Ishikawa (cell line): ENCODE measurements at regions not wholly inside any gene's neighbourhood (a gene's known extent, or its start where the extent isn't known, plus 50 kb on each side); places are given as distances from the start of the nearest gene placed in this dataset.

Source experiments
- CEBPB ChIP-seq: IDR thresholded peaks from 2 replicates; pipeline ENCODE4 v1.6.1; 2012
- CREB1 ChIP-seq: IDR thresholded peaks from 2 replicates; pipeline ENCODE4 v1.6.1; 2012; ENCODE audit warnings: low read depth
- EGR1 ChIP-seq: IDR thresholded peaks from 2 replicates; pipeline ENCODE4 v1.6.1; 2012
- EP300 ChIP-seq: IDR thresholded peaks from 2 replicates; pipeline ENCODE4 v1.6.1; 2012; ENCODE audit warnings: borderline replicate concordance
- FOXM1 ChIP-seq: IDR thresholded peaks from 2 replicates; pipeline ENCODE4 v1.6.1; 2012; ENCODE audit warnings: low read depth, borderline replicate concordance
- NFIC ChIP-seq: IDR thresholded peaks from 2 replicates; pipeline ENCODE4 v1.6.1; 2012
- RAD21 ChIP-seq: IDR thresholded peaks from 2 replicates; pipeline ENCODE4 v1.6.1; 2012; ENCODE audit warnings: low read depth
- TAF1 ChIP-seq: IDR thresholded peaks from 2 replicates; pipeline ENCODE4 v1.6.1; 2012; ENCODE audit warnings: low read depth, mild to moderate bottlenecking
- TCF12 ChIP-seq: IDR thresholded peaks from 2 replicates; pipeline ENCODE4 v1.6.1; 2012; ENCODE audit warnings: low read depth
- TEAD4 ChIP-seq: IDR thresholded peaks from 2 replicates; pipeline ENCODE4 v1.6.1; 2012
- YY1 ChIP-seq: IDR thresholded peaks from 2 replicates; pipeline ENCODE4 v1.6.1; 2012; ENCODE audit warnings: low read depth
- ZBTB7A ChIP-seq: IDR thresholded peaks from 2 replicates; pipeline ENCODE4 v1.6.1; 2012; ENCODE audit warnings: low read depth
- TF ChIP-seq, protein P1 (sequence below): IDR thresholded peaks from 2 replicates; pipeline ENCODE4 v1.6.1; 2012
- TF ChIP-seq, protein P2 (sequence below): IDR thresholded peaks from 2 replicates; pipeline ENCODE4 v1.6.1; 2012; ENCODE audit warnings: low read depth, mild to moderate bottlenecking
- TF ChIP-seq, protein P3 (sequence below): IDR thresholded peaks from 2 replicates; pipeline ENCODE4 v1.6.1; 2012

DNA sequence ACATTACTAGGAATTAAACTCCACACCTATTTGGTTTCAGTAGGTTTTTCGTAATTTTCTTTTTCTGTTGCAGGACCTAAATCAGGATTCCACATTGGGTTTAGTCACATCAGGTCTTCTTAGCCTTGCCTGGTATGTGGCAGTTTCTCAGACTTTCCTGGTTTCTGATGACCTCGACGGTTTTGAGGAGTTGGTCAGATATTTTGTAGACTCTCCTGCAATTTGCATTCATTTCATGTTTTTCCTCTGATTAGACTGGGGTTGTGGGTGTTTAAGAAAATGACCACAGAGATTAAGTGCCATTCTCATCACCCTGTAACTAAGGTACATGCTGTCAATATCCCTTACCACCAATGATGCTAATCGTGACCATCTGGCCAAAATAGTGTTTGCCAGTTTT, 97.3 kb upstream of the ST6GAL2 start:
- TF ChIP-seq TAF1 = no peak
- no peak for TF ChIP-seq TEAD4
- no peak for TF ChIP-seq EGR1
- TF ChIP-seq NFIC = no peak
- TF ChIP-seq RAD21 = no peak
- TF ChIP-seq YY1 = no peak
- TF ChIP-seq, protein P1, sequence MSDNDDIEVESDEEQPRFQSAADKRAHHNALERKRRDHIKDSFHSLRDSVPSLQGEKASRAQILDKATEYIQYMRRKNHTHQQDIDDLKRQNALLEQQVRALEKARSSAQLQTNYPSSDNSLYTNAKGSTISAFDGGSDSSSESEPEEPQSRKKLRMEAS = no peak
- no peak for TF ChIP-seq ZBTB7A
- TF ChIP-seq, protein P2, sequence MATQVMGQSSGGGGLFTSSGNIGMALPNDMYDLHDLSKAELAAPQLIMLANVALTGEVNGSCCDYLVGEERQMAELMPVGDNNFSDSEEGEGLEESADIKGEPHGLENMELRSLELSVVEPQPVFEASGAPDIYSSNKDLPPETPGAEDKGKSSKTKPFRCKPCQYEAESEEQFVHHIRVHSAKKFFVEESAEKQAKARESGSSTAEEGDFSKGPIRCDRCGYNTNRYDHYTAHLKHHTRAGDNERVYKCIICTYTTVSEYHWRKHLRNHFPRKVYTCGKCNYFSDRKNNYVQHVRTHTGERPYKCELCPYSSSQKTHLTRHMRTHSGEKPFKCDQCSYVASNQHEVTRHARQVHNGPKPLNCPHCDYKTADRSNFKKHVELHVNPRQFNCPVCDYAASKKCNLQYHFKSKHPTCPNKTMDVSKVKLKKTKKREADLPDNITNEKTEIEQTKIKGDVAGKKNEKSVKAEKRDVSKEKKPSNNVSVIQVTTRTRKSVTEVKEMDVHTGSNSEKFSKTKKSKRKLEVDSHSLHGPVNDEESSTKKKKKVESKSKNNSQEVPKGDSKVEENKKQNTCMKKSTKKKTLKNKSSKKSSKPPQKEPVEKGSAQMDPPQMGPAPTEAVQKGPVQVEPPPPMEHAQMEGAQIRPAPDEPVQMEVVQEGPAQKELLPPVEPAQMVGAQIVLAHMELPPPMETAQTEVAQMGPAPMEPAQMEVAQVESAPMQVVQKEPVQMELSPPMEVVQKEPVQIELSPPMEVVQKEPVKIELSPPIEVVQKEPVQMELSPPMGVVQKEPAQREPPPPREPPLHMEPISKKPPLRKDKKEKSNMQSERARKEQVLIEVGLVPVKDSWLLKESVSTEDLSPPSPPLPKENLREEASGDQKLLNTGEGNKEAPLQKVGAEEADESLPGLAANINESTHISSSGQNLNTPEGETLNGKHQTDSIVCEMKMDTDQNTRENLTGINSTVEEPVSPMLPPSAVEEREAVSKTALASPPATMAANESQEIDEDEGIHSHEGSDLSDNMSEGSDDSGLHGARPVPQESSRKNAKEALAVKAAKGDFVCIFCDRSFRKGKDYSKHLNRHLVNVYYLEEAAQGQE = no peak
- TF ChIP-seq CREB1 = no peak
- TF ChIP-seq EP300 = no peak
- no peak for TF ChIP-seq TCF12
- TF ChIP-seq, protein P3, sequence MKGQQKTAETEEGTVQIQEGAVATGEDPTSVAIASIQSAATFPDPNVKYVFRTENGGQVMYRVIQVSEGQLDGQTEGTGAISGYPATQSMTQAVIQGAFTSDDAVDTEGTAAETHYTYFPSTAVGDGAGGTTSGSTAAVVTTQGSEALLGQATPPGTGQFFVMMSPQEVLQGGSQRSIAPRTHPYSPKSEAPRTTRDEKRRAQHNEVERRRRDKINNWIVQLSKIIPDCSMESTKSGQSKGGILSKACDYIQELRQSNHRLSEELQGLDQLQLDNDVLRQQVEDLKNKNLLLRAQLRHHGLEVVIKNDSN = no peak
- no peak for TF ChIP-seq CEBPB
- no peak for TF ChIP-seq FOXM1

DNA sequence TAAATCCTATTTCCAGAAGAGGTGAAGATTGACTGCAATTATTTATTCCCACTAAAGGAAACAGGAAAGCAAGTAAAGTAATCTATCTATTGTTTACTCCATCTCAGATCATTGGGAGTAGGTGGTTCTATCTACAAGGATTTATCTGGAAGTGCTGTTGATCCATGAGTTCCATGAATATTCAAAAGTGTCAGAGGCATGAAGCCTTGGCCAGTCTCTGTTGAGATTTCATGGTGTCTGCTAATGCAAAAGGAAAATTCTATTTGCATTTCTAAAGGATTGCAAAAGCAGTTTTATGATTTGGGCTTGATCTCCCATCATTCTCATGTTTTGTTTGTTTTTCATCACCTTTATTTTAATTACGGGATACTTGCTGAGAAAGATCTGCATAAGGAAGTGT, 102.4 kb upstream of the ST6GAL2 start:
- TF ChIP-seq FOXM1 (no peak), TAF1 (no peak), CREB1 (no peak), EP300 (no peak), ZBTB7A (no peak), CEBPB (no peak), TCF12 (no peak), YY1 (no peak), TEAD4 (no peak)
- TF ChIP-seq, protein P3 = no peak
- TF ChIP-seq, protein P2 = no peak
- TF ChIP-seq, protein P1 = no peak

DNA sequence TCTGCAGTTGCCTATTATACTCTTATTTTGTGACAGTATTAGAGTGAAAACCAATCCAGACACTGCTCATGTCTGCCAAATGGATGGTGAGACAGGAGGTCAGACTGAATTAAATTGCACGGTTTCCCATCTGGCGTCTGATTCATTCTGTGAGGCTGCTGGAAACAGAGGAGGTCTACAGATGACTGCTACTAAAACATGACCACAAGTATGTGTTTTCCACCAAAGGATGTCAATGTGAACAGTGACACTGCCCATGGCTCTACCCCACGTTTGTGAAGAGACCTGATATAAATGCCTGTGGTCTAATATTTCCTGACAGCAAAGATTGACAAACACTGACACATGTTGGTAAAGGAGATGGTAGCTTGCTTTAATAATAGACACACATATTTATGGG, 104.3 kb upstream of the ST6GAL2 start:
- TF ChIP-seq TCF12 (no peak), CEBPB (no peak), NFIC (no peak), FOXM1 (no peak), TEAD4 (no peak), RAD21 (no peak), YY1 (no peak), EP300 (no peak), CREB1 (no peak), TAF1 (no peak), EGR1 (no peak), ZBTB7A (no peak)
- TF ChIP-seq, protein P2 = no peak
- TF ChIP-seq, protein P3 = no peak
- TF ChIP-seq, protein P1 = no peak

DNA sequence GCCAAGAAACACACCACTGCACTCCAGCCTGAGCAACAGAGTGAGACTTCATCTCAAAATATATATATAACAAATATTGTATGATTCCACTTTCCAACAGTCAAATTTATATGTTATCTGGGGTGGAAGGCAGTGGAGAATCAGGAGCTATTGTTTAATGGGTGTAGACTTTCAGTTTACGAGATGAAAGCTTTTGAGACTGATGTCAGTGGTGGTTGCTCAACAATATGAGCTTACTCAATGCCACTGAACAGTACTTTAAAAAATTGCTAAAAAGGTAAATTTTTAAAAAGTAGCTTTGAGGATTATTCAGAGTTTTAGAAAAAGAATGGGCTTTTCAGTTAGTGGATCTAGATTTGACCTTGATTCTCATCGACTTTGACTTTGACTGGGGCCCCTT, 105.9 kb upstream of the ST6GAL2 start:
- TF ChIP-seq ZBTB7A = no peak
- TF ChIP-seq CREB1 = no peak
- TF ChIP-seq FOXM1 = no peak
- no peak for TF ChIP-seq TCF12
- no peak for TF ChIP-seq EGR1
- no peak for TF ChIP-seq TEAD4
- no peak for TF ChIP-seq CEBPB
- TF ChIP-seq, protein P2 = no peak
- TF ChIP-seq NFIC = no peak
- TF ChIP-seq RAD21 = no peak
- no peak for TF ChIP-seq EP300
- TF ChIP-seq, protein P3 = no peak
- TF ChIP-seq YY1 = no peak
